Thymus (tissue), 11 donors: ENCODE measurements at regions not wholly inside any gene's neighbourhood (a gene's known extent, or its start where the extent isn't known, plus 50 kb on each side); places are given as distances from the start of the nearest gene placed in this dataset.
A peak's percentile ranks its signal among the peaks of the same experiment; 100 is the strongest.

ENCODE experiments used
- DNase-seq, 9 donors: peaks; one replicate each; pipeline ENCODE4 v3.0.0-alpha.2; 2013; ENCODE audit warnings: low spot score in 9 of 9, low read depth in 6 of 9, missing footprints in 1 of 9
- H3K27ac ChIP-seq, 2 donors: one replicate each; pipeline ENCODE4 v1.5.1; 2013; ENCODE audit warnings: control low read depth in 1 of 2, low read depth in 1 of 2, low read length in 1 of 2, mild to moderate bottlenecking in 1 of 2, moderate library complexity in 1 of 2
- H3K27me3 ChIP-seq, 2 donors: one replicate each; pipeline ENCODE4 v1.5.1; 2013; ENCODE audit warnings: low read length in 1 of 2; ENCODE audit not compliant: control insufficient read depth in 2 of 2, insufficient read depth in 1 of 2
- H3K36me3 ChIP-seq, 2 donors: one replicate each; pipeline ENCODE4 v1.5.1; 2013; ENCODE audit warnings: low read length in 1 of 2, mild to moderate bottlenecking in 1 of 2, moderate library complexity in 1 of 2; ENCODE audit not compliant: control insufficient read depth in 2 of 2, insufficient read depth in 2 of 2
- H3K4me1 ChIP-seq, 2 donors: one replicate each; pipeline ENCODE4 v1.5.1; 2013; ENCODE audit warnings: low read length in 2 of 2; ENCODE audit not compliant: control insufficient read depth in 2 of 2, insufficient read depth in 2 of 2
- H3K4me3 ChIP-seq, 2 donors: one replicate each; pipeline ENCODE4 v1.5.1; 2013; ENCODE audit warnings: low read length in 2 of 2, control low read depth in 1 of 2, mild to moderate bottlenecking in 1 of 2
- H3K9me3 ChIP-seq, 2 donors: one replicate each; pipeline ENCODE4 v1.5.1; 2013; ENCODE audit warnings: low read length in 1 of 2, mild to moderate bottlenecking in 1 of 2; ENCODE audit not compliant: control insufficient read depth in 2 of 2, insufficient read depth in 1 of 2
- WGBS: extraction: QIAGEN DNeasy Blood & Tissue Kit; methylation state at CpG from one replicate; pipeline ENCODE4 v1.1.7; 2013; 5-methylcytosine and 5-hydroxymethylcytosine counted together
- donor health status: healthy.

- Histone ChIP-seq H3K4me1 (peaks cover 0 to 5% of the 10 kb centered on the region in 2 donors), H3K27ac (no peak overlapping the region), H3K9me3 (no peaks in the 10 kb centered on the region), H3K27me3 (peaks cover 0 to 2% of the 10 kb centered on the region in 2 donors), H3K36me3 (no peaks in the 10 kb centered on the region), H3K4me3 (no peak overlapping the region)
- 80% methylated on average over 18 of the region's 18 CpGs for WGBS
- no peak for DNase-seq
Observed at GRCh38 chr22:49350441-49351121, 477.1 kb downstream of the BRD1 start.

GRCh38 chr22:49349841-49350381 lies 477.8 kb downstream of the BRD1 start:
- Histone ChIP-seq H3K4me1 (peaks cover 0 to 5% of the 10 kb centered on the region in 2 donors), H3K9me3 (no peaks in the 10 kb centered on the region), H3K36me3 (no peaks in the 10 kb centered on the region), H3K4me3 (no peak overlapping the region), H3K27ac (no peak overlapping the region), H3K27me3 (peaks cover 0 to 2% of the 10 kb centered on the region in 2 donors)
- DNase-seq, result peak in 1 of 9 donors; percentile 1
- WGBS, result 19% methylated on average over 14 of the region's 14 CpGs

- Histone ChIP-seq H3K27me3 (peaks cover 0 to 2% of the 10 kb centered on the region in 2 donors), H3K27ac (no peak overlapping the region), H3K4me3 (no peak overlapping the region), H3K36me3 (no peaks in the 10 kb centered on the region), H3K9me3 (no peaks in the 10 kb centered on the region), H3K4me1 (peaks cover 0 to 5% of the 10 kb centered on the region in 2 donors)
- no peak for DNase-seq
- 93% methylated on average over 18 of the region's 18 CpGs for WGBS
Observed at GRCh38 chr22:49349181-49349835, 478.4 kb downstream of the BRD1 start.

- no peak for DNase-seq
- WGBS, result 92% methylated on average over 12 of the region's 12 CpGs
- H3K9me3 ChIP-seq, result no peaks in the 10 kb centered on the region
- no peaks in the 10 kb centered on the region for H3K36me3 ChIP-seq
- H3K27ac ChIP-seq, result no peak overlapping the region
- no peak overlapping the region for H3K4me3 ChIP-seq
- H3K27me3 ChIP-seq, result peaks cover 0 to 2% of the 10 kb centered on the region in 2 donors
- H3K4me1 ChIP-seq, result peaks cover 0 to 5% of the 10 kb centered on the region in 2 donors
Observed at GRCh38 chr22:49348631-49349030, 479.0 kb downstream of the BRD1 start.

GRCh38 chr22:49347376-49347775 lies 480.3 kb downstream of the BRD1 start:
- Histone ChIP-seq H3K36me3 (no peaks in the 10 kb centered on the region), H3K9me3 (no peaks in the 10 kb centered on the region), H3K27me3 (no peaks in the 10 kb centered on the region), H3K27ac (no peak overlapping the region), H3K4me3 (no peak overlapping the region), H3K4me1 (peaks cover 0 to 5% of the 10 kb centered on the region in 2 donors)
- no peak for DNase-seq
- WGBS, result 97% methylated on average over 9 of the region's 9 CpGs

GRCh38 chr22:49345896-49346295 lies 481.8 kb downstream of the BRD1 start:
- H3K27me3 ChIP-seq, result no peaks in the 10 kb centered on the region
- 92% methylated on average over 17 of the region's 17 CpGs for WGBS
- no peak overlapping the region for H3K27ac ChIP-seq
- no peaks in the 10 kb centered on the region for H3K9me3 ChIP-seq
- DNase-seq, result no peak
- no peaks in the 10 kb centered on the region for H3K36me3 ChIP-seq
- peaks cover 0 to 5% of the 10 kb centered on the region in 2 donors for H3K4me1 ChIP-seq
- H3K4me3 ChIP-seq, result no peak overlapping the region

GRCh38 chr22:49344656-49345055 lies 483.0 kb downstream of the BRD1 start:
- H3K27me3 ChIP-seq, result no peaks in the 10 kb centered on the region
- 82% methylated on average over 7 of the region's 7 CpGs for WGBS
- no peak overlapping the region for H3K4me3 ChIP-seq
- H3K9me3 ChIP-seq, result no peaks in the 10 kb centered on the region
- peaks cover 0 to under 1% of the 10 kb centered on the region in 2 donors for H3K4me1 ChIP-seq
- H3K27ac ChIP-seq, result no peak overlapping the region
- DNase-seq, result no peak
- no peaks in the 10 kb centered on the region for H3K36me3 ChIP-seq

GRCh38 chr22:49344161-49344560 lies 483.5 kb downstream of the BRD1 start:
- 72% methylated on average over 6 of the region's 6 CpGs for WGBS
- Histone ChIP-seq H3K4me1 (no peaks in the 10 kb centered on the region), H3K27ac (no peak overlapping the region), H3K36me3 (no peaks in the 10 kb centered on the region), H3K4me3 (no peak overlapping the region), H3K9me3 (no peaks in the 10 kb centered on the region), H3K27me3 (no peaks in the 10 kb centered on the region)
- DNase-seq, result no peak

GRCh38 chr22:49340406-49340805 lies 487.3 kb downstream of the BRD1 start:
- no peak overlapping the region for H3K4me3 ChIP-seq
- no peaks in the 10 kb centered on the region for H3K36me3 ChIP-seq
- no peak for DNase-seq
- WGBS, result 92% methylated on average over 8 of the region's 8 CpGs
- no peaks in the 10 kb centered on the region for H3K27me3 ChIP-seq
- no peaks in the 10 kb centered on the region for H3K4me1 ChIP-seq
- no peaks in the 10 kb centered on the region for H3K9me3 ChIP-seq
- no peak overlapping the region for H3K27ac ChIP-seq
